Stimulated activated CD8-positive, alpha-beta memory T cell treated with anti-CD3 and anti-CD28 coated beads, Interleukin-7, amount 100 ng/mL, for 4 hours (primary cell): ENCODE measurements at regions not wholly inside any gene's neighbourhood (a gene's known extent, or its start where the extent isn't known, plus 50 kb on each side); places are given as distances from the start of the nearest gene placed in this dataset.

Experiments
- DNase-seq, 2 donors: peaks; one replicate each; pipeline ENCODE4 v3.0.0-alpha.2; 2020; ENCODE audit warnings: low read depth in 2 of 2

DNA sequence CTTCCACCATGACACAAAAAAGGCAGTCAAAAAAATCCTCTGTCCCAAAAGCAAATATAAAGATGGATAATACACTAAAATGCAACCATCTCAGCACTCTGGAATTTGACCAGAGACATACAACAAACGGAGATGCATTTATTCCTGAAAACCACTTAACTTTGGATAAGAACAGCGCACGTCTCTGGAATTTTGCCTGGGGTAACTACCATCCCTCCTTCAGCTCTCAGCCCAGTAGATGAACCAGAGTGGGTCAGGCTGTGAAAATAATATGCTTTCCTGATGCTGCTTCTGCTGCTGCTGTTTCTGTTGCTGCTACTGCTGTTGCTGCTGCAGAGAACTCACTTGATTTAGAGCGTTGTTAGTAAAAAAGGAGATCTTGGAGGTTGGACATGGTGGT is 133.8 kb upstream of the ACVR2A start:
- no peak for DNase-seq

GRCh38 chr2:147709655-147710054 is 135.2 kb upstream of the ACVR2A start:
- no peak for DNase-seq

DNA sequence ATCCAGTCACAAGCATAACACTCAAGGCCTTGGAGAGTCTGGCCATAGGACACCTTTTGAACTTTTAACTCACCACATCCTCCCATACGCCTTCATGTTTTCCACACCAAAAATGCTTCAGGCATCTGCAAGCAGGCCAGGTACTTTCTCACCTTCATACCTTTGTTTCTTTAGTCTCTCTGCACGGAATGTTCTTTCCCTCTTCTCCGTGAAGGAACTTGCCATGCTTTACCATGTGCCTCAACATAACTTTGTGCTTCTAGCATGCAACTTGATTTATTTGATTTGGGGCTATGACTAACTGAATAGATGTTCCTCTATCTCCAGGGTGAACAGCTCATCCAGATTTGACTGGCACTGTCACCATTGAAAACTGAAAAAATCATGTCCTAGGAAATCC is 141.7 kb upstream of the ACVR2A start:
- no peak for DNase-seq

DNA sequence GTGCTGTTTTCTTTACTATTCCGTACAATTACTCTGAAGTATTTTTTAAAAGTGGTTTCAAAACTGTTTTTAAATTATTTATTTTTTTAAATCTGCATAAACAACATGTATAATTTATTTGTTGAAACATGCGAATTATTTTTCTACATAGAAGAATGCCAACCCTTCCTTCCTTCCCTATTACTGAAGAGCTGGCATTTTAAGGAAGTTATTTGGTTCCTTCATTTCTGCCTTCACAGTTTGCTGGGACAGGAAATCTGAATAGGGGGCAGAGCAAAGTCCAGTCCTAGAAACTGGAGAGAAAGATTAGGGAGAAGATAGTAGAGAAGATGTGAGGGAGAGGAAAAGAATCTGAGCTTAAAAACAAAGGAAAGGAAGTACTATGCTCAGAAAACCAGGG is 146.7 kb upstream of the ACVR2A start:
- DNase-seq, result no peak

- no peak for DNase-seq
Measured at GRCh38 chr2:147696426-147696825, 148.4 kb upstream of the ACVR2A start.

- no peak for DNase-seq
Measured at GRCh38 chr2:147689220-147689909, 155.5 kb upstream of the ACVR2A start.

DNA sequence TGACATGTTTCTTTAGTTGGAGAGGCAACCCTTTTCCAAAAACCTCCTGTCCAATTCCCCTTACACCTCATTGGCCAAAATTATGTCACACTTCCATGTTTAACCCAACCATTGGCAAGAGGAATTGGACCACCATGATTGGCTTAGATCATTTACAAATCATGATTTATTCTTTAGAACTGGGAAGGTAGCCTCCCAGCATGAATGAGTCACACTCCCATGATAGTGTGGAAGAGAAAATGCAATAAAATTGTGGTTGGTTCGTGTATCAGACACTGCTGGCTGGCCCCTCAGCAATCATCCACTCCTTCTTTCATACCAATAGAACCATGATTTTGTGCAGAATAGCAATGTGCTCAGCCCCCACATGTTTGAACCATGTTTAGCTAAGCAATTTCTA is 156.6 kb upstream of the ACVR2A start:
- DNase-seq, result no peak

GRCh38 chr2:147686365-147686764 is 158.5 kb upstream of the ACVR2A start:
- DNase-seq, result no peak

- DNase-seq, result no peak
Measured at GRCh38 chr2:147684903-147685302, 159.9 kb upstream of the ACVR2A start.

DNA sequence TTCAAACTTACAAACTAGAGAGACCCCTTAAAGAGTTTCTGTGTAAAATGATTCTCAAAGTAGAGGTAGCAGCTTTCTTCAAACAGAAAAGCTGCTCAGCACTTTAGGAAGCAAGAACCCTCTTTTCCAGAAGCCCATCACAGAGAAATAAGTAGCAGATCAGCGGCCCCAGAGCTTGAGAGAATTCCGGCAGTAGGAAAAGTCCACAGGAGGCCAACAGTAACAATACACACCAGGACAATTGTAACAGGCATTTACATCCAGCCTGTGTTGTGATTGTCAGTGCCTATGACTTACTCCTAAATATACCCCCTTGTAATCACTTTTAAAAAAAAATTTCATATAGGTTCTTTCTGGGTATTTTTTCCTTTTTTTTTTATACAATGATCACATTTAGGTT is 161.4 kb upstream of the ACVR2A start:
- no peak for DNase-seq

DNA sequence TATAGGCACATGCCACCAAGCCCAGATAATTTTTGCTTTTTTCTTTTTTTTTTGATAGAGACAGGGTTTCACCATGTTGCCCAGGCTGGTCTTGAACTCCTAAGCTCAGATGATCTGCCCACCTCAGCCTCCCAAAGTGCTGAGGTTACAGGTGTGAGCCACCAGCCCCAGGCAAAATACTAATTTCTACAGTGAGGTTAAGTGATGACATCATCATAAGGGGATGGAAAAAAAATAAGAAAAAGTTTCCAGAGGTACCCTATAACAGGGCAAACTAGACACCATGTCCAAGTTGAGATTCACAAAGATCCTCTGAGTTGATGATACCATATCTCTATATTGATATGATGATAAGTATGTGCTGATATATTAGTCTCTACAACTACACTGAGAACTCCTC is 163.7 kb upstream of the ACVR2A start:
- no peak for DNase-seq

- no peak for DNase-seq
Measured at GRCh38 chr2:147679955-147680531, 164.8 kb upstream of the ACVR2A start.

- no peak for DNase-seq
Measured at GRCh38 chr2:147679191-147679954, 165.5 kb upstream of the ACVR2A start.

- no peak for DNase-seq
Measured at GRCh38 chr2:147665105-147665504, 179.7 kb upstream of the ACVR2A start.

GRCh38 chr2:147663962-147664361 is 180.9 kb upstream of the ACVR2A start:
- DNase-seq, result no peak

- DNase-seq, result no peak
Measured at GRCh38 chr2:147663153-147663961, 181.5 kb upstream of the ACVR2A start.

- DNase-seq, result no peak
Measured at GRCh38 chr2:147662221-147662620, 182.6 kb upstream of the ACVR2A start.

DNA sequence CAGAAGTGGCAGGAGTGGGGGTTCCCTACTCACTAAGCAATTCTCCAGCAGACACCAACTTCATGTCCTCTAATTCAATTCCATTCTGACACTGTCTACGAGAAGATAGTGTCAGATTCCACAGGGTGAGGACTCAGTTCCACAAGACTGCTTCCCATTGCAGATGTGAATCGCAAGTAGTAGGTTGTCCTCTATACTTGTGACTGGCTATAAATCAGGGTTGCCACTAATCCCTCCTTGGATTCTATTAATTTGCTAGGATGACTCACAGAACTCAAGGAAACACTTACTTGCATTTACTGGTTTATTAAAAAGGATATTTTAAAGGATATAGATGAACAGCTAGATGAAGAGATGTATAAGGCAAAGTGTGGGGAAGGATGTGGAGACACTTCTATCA is 184.1 kb upstream of the ACVR2A start:
- DNase-seq, result no peak

DNA sequence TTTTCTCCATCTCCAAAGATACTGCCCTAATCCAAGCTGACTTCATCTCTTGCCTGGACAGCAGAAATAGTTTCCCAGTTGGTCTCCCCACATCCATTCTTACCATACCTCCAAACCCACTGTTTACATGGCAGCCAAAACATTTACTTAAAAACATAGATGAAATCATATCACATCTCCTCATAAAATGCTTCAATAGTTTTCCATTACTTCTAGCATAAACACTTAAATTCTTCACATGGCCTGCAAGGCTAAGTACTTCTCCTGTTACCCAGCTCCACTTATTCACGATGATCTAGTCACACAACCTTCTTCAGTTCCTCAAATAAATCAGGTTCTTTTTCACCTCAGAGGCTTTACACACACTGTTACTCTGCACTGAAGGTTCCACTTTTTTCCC is 185.8 kb upstream of the ACVR2A start:
- no peak for DNase-seq

GRCh38 chr2:147657086-147658000 is 187.5 kb upstream of the ACVR2A start:
- no peak for DNase-seq

DNA sequence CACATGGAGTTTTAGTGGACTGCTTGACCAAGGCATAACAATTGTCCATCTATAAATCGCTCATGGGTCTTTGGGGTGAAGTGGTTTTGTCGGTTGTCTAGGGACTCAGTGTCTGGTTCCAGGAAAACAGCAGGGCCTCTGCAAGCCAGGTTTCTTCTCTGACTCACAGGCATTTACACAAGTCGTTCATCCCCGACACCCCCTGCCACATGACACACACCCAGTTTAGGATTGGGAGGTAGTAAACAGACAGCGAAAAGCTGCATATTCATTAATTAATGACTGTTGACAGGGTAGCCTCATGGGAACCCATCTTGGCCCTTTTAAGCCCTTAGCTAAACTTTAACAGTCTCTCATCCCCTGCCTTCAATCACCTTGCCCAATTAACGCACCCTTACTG is 194.8 kb upstream of the ACVR2A start:
- no peak for DNase-seq
